GM23248 (cell line): ENCODE measurements at regions not wholly inside any gene's neighbourhood (a gene's known extent, or its start where the extent isn't known, plus 50 kb on each side); places are given as distances from the start of the nearest gene placed in this dataset.

Source experiments
- DNase-seq: peaks from one replicate; pipeline ENCODE4 v3.0.0-alpha.2; 2015
- H2AFZ ChIP-seq: fragments of 200-600 bp; sonication (generic); 2 replicates; pipeline ENCODE4 v1.6.1; 2016; ENCODE audit warnings: antibody characterized with exemption
- H3F3A ChIP-seq: fragments of 200-600 bp; sonication (generic); 2 replicates; pipeline ENCODE4 v1.6.1; 2016; ENCODE audit warnings: mild to moderate bottlenecking, antibody characterized with exemption, mixed run types; ENCODE audit not compliant: insufficient read depth
- H3K27ac ChIP-seq: fragments of 200-600 bp; sonication (generic); 2 replicates; pipeline ENCODE4 v1.5.1; 2016; ENCODE audit warnings: mild to moderate bottlenecking
- H3K27me3 ChIP-seq: fragments of 200-600 bp; sonication (generic); replicated peaks from 2 replicates; pipeline ENCODE4 v1.6.1; 2016; ENCODE audit warnings: mild to moderate bottlenecking; ENCODE audit not compliant: insufficient read depth
- H3K36me3 ChIP-seq: fragments of 200-600 bp; sonication (generic); 2 replicates; pipeline ENCODE4 v1.6.1; 2016; ENCODE audit warnings: low read depth, mild to moderate bottlenecking
- H3K4me1 ChIP-seq: fragments of 200-600 bp; sonication (generic); 2 replicates; pipeline ENCODE4 v1.6.1; 2016; ENCODE audit warnings: mild to moderate bottlenecking; ENCODE audit not compliant: insufficient read depth
- H3K4me2 ChIP-seq: fragments of 200-600 bp; sonication (generic); one replicate; pipeline ENCODE4 v1.6.1; 2016; ENCODE audit warnings: mild to moderate bottlenecking; ENCODE audit not compliant: unreplicated experiment
- H3K4me3 ChIP-seq: fragments of 200-600 bp; sonication (generic); 2 replicates; pipeline ENCODE4 v1.5.1; 2016; ENCODE audit warnings: mild to moderate bottlenecking
- H3K79me2 ChIP-seq: fragments of 200-600 bp; sonication (generic); 2 replicates; pipeline ENCODE4 v1.6.1; 2016; ENCODE audit warnings: mild to moderate bottlenecking; ENCODE audit not compliant: insufficient read depth
- H3K9ac ChIP-seq: fragments of 200-600 bp; sonication (generic); 2 replicates; pipeline ENCODE4 v1.6.1; 2016; ENCODE audit warnings: mild to moderate bottlenecking
- H3K9me2 ChIP-seq: fragments of 200-600 bp; sonication (generic); 2 replicates; pipeline ENCODE4 v1.6.1; 2016; ENCODE audit warnings: mixed run types, mild to moderate bottlenecking, moderate library complexity; ENCODE audit not compliant: insufficient read depth
- H3K9me3 ChIP-seq: fragments of 200-600 bp; sonication (generic); one replicate; pipeline ENCODE4 v1.6.1; 2017; ENCODE audit warnings: low read depth
- H4K20me1 ChIP-seq: fragments of 200-600 bp; sonication (generic); 2 replicates; pipeline ENCODE4 v1.6.0; 2016; ENCODE audit not compliant: insufficient read depth
- EZH2 ChIP-seq: fragments of 200-600 bp; sonication (generic); IDR thresholded peaks from 2 replicates; pipeline ENCODE4 v1.6.1; 2018; ENCODE audit warnings: antibody characterized with exemption, mild to moderate bottlenecking; ENCODE audit not compliant: insufficient read depth, poor library complexity, severe bottlenecking
- EZH2phosphoT487 ChIP-seq: fragments of 200-600 bp; sonication (generic); IDR thresholded peaks from 2 replicates; pipeline ENCODE4 v1.6.1; 2018; ENCODE audit warnings: antibody characterized with exemption, moderate library complexity, mild to moderate bottlenecking, low read depth; ENCODE audit not compliant: insufficient read depth
- WGBS, 2 experiments: methylation state at CpG; one replicate each; pipeline ENCODE4 v1.1.6; 2015 to 2017; ENCODE audit warnings: low lambda C conversion rate in 2 of 2, low coverage in 1 of 2; ENCODE audit errors: missing lambda C conversion rate in 2 of 2; 5-methylcytosine and 5-hydroxymethylcytosine counted together
- in situ Hi-C: fragments of 300-500 bp; cut with MboI; formaldehyde crosslinking; loops from 2 replicates; pipeline ENCODE4 v1.15.0; 2020

- Histone ChIP-seq H3K4me2 (no peak overlapping the region), H3K9me3 (no peaks in the 10 kb centered on the region), H3K36me3 (no peaks in the 10 kb centered on the region), H2AFZ (no peak overlapping the region), H3K27me3 (no peaks in the 10 kb centered on the region), H3K79me2 (no peaks in the 10 kb centered on the region), H3K4me3 (no peak overlapping the region), H3K9ac (no peak overlapping the region), H3K9me2 (no peaks in the 10 kb centered on the region), H4K20me1 (no peaks in the 10 kb centered on the region), H3K4me1 (no peaks in the 10 kb centered on the region), H3F3A (no peaks in the 10 kb centered on the region), H3K27ac (no peak overlapping the region)
- TF ChIP-seq EZH2 (no peak), EZH2phosphoT487 (no peak)
- no peak for DNase-seq
- in situ Hi-C loops: no loop called here
- 39 to 47% methylated on average over 6 of the region's 6 CpGs for WGBS, 2 experiments
These were observed 67.0 kb downstream of the MYCN start for GRCh38 chr2:16007167-16007934.

DNA sequence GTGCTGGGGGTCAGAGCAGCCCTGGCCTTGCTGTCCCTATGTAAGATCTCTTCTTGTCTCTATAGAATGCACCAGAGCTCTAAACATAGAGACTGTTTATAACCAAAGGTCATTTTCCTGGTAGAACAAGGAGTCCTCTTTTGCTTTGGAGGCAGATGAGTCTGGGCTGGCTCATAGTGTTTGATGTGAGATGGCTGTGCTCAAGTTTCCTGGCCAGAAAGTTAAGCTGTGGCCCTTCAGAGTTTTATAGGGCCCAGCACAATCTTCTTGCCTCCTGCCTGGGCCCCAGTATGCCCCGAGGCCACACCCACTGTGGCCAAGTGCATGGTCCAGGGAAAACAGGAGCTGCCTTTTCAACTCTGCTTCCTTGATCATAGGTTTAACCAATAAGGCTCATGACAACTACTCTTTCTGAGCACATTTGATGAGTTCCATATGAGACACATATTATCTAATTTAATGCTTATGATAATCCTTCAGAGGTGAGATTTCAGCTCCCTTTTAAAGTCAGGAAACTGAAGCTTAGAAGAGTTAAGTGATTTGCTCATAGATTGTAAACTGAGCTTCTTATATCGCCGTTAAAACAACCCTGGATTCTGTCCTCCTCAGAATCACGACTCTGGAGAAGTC lies 66.3 kb downstream of the MYCN start:
- WGBS, 2 experiments: 34 to 40% methylated on average over 4 of the region's 4 CpGs
- Histone ChIP-seq H3K4me3 (no peak overlapping the region), H2AFZ (no peak overlapping the region), H3F3A (no peaks in the 10 kb centered on the region), H3K27ac (no peak overlapping the region), H3K27me3 (no peaks in the 10 kb centered on the region), H3K4me2 (no peak overlapping the region), H3K9me2 (no peaks in the 10 kb centered on the region), H3K4me1 (no peaks in the 10 kb centered on the region), H3K9ac (no peak overlapping the region), H3K79me2 (no peaks in the 10 kb centered on the region), H3K36me3 (no peaks in the 10 kb centered on the region), H3K9me3 (no peaks in the 10 kb centered on the region), H4K20me1 (no peaks in the 10 kb centered on the region)
- in situ Hi-C loops: no loop called here
- DNase-seq: no peak
- no peak for TF ChIP-seq EZH2
- no peak for TF ChIP-seq EZH2phosphoT487

DNA sequence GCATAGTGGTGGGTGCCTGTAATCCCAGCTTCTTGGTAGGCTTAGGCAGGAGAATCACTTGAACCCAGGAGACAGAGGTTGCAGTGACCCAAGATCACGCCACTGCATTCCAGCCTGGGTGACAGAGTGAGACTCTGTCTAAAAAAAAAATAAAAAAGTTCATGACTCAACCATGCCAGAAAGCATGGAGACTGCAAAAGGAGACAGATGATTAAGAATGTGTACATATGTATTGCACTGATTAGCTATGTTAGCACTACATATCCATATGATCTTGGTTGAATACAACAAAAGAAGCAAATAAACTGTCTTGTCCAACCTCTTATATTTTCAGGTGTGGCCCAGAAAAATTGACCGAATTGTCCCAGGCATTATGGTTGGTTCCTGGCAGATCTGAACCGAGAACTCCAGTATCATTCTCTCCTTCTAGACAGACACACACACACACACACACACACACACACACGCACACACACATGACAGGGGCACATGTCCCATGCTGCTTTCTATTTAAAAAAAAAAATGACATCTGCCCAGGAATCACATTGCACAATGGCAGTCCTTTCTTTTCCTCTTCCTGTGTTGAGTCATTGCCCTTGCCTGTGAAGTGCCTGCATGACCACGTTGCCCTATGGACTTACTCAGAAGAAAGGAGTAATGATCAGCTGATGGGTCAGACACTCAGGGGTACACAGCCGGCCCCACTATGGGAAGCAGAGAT lies 65.6 kb downstream of the MYCN start:
- Histone ChIP-seq H3K9me2 (no peaks in the 10 kb centered on the region), H3K4me1 (no peaks in the 10 kb centered on the region)
- 31 to 35% methylated on average over 6 of the region's 6 CpGs for WGBS, 2 experiments

GRCh38 chr2:16005389-16005788 lies 65.0 kb downstream of the MYCN start:
- Histone ChIP-seq H3K36me3 (no peaks in the 10 kb centered on the region), H3K9ac (no peak overlapping the region), H3K27me3 (no peaks in the 10 kb centered on the region), H3K4me3 (no peak overlapping the region), H2AFZ (no peak overlapping the region), H3K4me2 (no peak overlapping the region), H4K20me1 (no peaks in the 10 kb centered on the region), H3K79me2 (no peaks in the 10 kb centered on the region), H3K27ac (no peak overlapping the region), H3F3A (no peaks in the 10 kb centered on the region), H3K4me1 (no peaks in the 10 kb centered on the region), H3K9me3 (no peaks in the 10 kb centered on the region), H3K9me2 (no peaks in the 10 kb centered on the region)
- no peak for DNase-seq
- in situ Hi-C loops: no loop called here
- WGBS, 2 experiments: 40% methylated on average over 2 of the region's 2 CpGs
- TF ChIP-seq EZH2 (no peak), EZH2phosphoT487 (no peak)

More for the DNA sequence above, 65.6 kb downstream of the MYCN start:
- Histone ChIP-seq H3K27ac (no peak overlapping the region), H3K9ac (no peak overlapping the region), H3K27me3 (no peaks in the 10 kb centered on the region), H3K4me2 (no peak overlapping the region), H2AFZ (no peak overlapping the region), H3K9me3 (no peaks in the 10 kb centered on the region), H3K4me3 (no peak overlapping the region), H4K20me1 (no peaks in the 10 kb centered on the region), H3K36me3 (no peaks in the 10 kb centered on the region), H3F3A (no peaks in the 10 kb centered on the region), H3K79me2 (no peaks in the 10 kb centered on the region)
- in situ Hi-C loops: no loop called here
- TF ChIP-seq EZH2phosphoT487 (no peak), EZH2 (no peak)
- DNase-seq: no peak
